ENCODE measurements at regions not wholly inside any gene's neighbourhood (a gene's known extent, or its start where the extent isn't known, plus 50 kb on each side); places are given as distances from the start of the nearest gene placed in this dataset.

DNA sequence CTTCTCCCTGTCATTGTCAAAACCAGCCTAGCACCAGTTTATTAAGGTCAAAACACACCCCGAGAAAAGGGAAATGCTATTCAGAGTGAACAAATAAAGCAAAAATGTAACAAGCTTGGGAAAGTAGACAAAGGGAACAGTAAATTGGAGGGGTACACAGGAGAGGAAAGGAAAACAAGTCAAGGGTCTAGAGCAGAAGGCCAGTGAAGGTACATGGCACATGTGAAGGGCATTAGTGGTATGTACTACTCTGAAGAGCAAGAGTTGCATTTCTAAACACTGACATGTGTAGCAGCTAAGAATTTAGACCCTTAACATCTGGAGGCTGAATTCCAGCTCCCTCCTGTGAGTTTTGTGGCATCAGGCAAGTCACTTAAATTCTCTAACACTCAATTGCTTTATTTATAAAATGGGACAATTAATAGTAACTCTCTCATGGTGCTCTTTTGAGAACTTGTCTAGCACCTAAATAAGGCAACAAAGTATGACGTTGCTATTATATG lies 244.3 kb upstream of the ADAMTS9 start:
- TF ChIP-seq POLR2A (IDR thresholded peaks at IDR 0.05; ENCODE audit: borderline replicate concordance, extremely low read depth, insufficient read depth, insufficient read length) = no peak
- TF ChIP-seq, protein P1, sequence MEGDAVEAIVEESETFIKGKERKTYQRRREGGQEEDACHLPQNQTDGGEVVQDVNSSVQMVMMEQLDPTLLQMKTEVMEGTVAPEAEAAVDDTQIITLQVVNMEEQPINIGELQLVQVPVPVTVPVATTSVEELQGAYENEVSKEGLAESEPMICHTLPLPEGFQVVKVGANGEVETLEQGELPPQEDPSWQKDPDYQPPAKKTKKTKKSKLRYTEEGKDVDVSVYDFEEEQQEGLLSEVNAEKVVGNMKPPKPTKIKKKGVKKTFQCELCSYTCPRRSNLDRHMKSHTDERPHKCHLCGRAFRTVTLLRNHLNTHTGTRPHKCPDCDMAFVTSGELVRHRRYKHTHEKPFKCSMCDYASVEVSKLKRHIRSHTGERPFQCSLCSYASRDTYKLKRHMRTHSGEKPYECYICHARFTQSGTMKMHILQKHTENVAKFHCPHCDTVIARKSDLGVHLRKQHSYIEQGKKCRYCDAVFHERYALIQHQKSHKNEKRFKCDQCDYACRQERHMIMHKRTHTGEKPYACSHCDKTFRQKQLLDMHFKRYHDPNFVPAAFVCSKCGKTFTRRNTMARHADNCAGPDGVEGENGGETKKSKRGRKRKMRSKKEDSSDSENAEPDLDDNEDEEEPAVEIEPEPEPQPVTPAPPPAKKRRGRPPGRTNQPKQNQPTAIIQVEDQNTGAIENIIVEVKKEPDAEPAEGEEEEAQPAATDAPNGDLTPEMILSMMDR (IDR thresholded peaks at IDR 0.05 in 2 of 3, conservative IDR thresholded peaks at IDR 0.05 in 1 of 3; ENCODE audit: borderline replicate concordance in 1 of 3, insufficient read depth in 1 of 3, low read depth in 2 of 3, low read length in 2 of 3) = no peak
- no peak for TF ChIP-seq YY1 (IDR thresholded peaks at IDR 0.05; ENCODE audit: extremely low read depth, insufficient replicate concordance, low read depth, low read length)
